Upper lobe of left lung (tissue), 4 donors: ENCODE measurements at regions not wholly inside any gene's neighbourhood (a gene's known extent, or its start where the extent isn't known, plus 50 kb on each side); places are given as distances from the start of the nearest gene placed in this dataset.

Source experiments
- CTCF ChIP-seq, 6 experiments: fragments of 450-650 bp in 4 of 6; fragments of 200-600 bp in 2 of 6; sonication (generic) in 2 of 6; IDR thresholded peaks; one replicate each; pipeline ENCODE4 v1.5.1; 2016 to 2019; ENCODE audit warnings: antibody characterized with exemption in 6 of 6
- EP300 ChIP-seq, 4 donors: sonication (generic); formaldehyde crosslinking; IDR thresholded peaks; one replicate each; pipeline ENCODE4 v1.5.1; 2017; ENCODE audit warnings: antibody characterized with exemption in 4 of 4, control low read depth in 2 of 4
- POLR2A ChIP-seq, 4 donors: fragments of 450-650 bp; IDR thresholded peaks; one replicate each; pipeline ENCODE4 v1.5.1; 2016 to 2017; ENCODE audit warnings: antibody characterized with exemption in 4 of 4, mild to moderate bottlenecking in 2 of 4

- no peak for TF ChIP-seq POLR2A (IDR thresholded peaks at IDR 0.05)
- no peak for TF ChIP-seq CTCF (IDR thresholded peaks at IDR 0.05)
- TF ChIP-seq EP300 (IDR thresholded peaks at IDR 0.05) = no peak
Measured at GRCh38 chr6:102813489-102814275, 1420.2 kb downstream of the GRIK2 start.
